ENCODE measurements at regions not wholly inside any gene's neighbourhood (a gene's known extent, or its start where the extent isn't known, plus 50 kb on each side); places are given as distances from the start of the nearest gene placed in this dataset.
"Not testable (repeated sequence)": the region's sequence is repeated elsewhere in the genome, so short reads cannot be mapped to it uniquely, and the experiment has no call there.

- DNase-seq = no peak
Observed at GRCh38 chr4:140244328-140244727, 90.3 kb upstream of the MAML3 start.

GRCh38 chr4:140243278-140243753 is 89.3 kb upstream of the MAML3 start:
- DNase-seq = peak; percentile 25 to 57

GRCh38 chr4:140242357-140243277 is 88.6 kb upstream of the MAML3 start:
- DNase-seq = no peak

GRCh38 chr4:140240237-140240636 is 86.3 kb upstream of the MAML3 start:
- DNase-seq = peak; percentile 40 to 57

- peak in 1 of 2 experiments; percentile 39 for DNase-seq
Observed at GRCh38 chr4:140239311-140239710, 85.3 kb upstream of the MAML3 start.

- DNase-seq = peak; percentile 85 to 90
Observed at GRCh38 chr4:140238351-140239056, 84.5 kb upstream of the MAML3 start.

- DNase-seq = peak; percentile 80 to 86
Observed at GRCh38 chr4:140237616-140238350, 83.8 kb upstream of the MAML3 start.

- no peak for DNase-seq
Observed at GRCh38 chr4:140236654-140237169, 82.7 kb upstream of the MAML3 start.

- no peak for DNase-seq
Observed at GRCh38 chr4:140234697-140235060, 80.7 kb upstream of the MAML3 start.

GRCh38 chr4:140233791-140234696 is 80.1 kb upstream of the MAML3 start:
- no peak for DNase-seq

- no peak for DNase-seq
Observed at GRCh38 chr4:140229881-140230280, 75.9 kb upstream of the MAML3 start.

GRCh38 chr4:140227286-140227685 is 73.3 kb upstream of the MAML3 start:
- no peak for DNase-seq

- no peak for DNase-seq
Observed at GRCh38 chr4:140223056-140223810, 69.2 kb upstream of the MAML3 start.

- no peak for DNase-seq
Observed at GRCh38 chr4:140222171-140222570, 68.2 kb upstream of the MAML3 start.

GRCh38 chr4:140220058-140220457 is 66.1 kb upstream of the MAML3 start:
- DNase-seq = no peak

- no peak for DNase-seq
Observed at GRCh38 chr4:140219567-140219966, 65.6 kb upstream of the MAML3 start.

GRCh38 chr4:140219070-140219469 is 65.1 kb upstream of the MAML3 start:
- not testable (repeated sequence) for DNase-seq

- DNase-seq = no peak
Observed at GRCh38 chr4:140213749-140214148, 59.8 kb upstream of the MAML3 start.

GRCh38 chr4:140213116-140213515 is 59.1 kb upstream of the MAML3 start:
- no peak for DNase-seq

GRCh38 chr4:140212646-140213045 is 58.7 kb upstream of the MAML3 start:
- DNase-seq = no peak

GRCh38 chr4:140212194-140212593 is 58.2 kb upstream of the MAML3 start:
- no peak for DNase-seq
